ENCODE measurements at regions not wholly inside any gene's neighbourhood (a gene's known extent, or its start where the extent isn't known, plus 50 kb on each side); places are given as distances from the start of the nearest gene placed in this dataset.

DNA sequence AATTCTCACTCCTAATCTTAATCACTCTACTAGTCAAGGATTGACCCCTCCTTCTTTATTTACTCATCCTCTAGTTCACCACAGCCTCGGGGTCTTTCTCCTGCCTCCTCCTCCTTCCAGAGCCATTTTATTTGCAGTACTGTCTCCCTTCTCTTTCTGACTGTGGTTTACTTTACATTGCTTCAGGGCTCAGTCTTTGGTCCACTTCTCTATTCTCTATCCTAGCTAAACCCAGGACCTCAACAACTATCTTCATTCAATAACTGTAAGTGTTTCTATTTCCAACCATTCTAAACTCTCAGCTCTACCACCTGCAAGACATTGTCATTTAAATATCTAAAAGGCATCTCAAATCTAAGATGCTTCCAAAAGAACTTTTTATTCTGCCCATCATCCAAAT is 493.8 kb downstream of the TTLL7 start:
- peaks cover 4% of the 10 kb centered on the region for H3K4me1 ChIP-seq (ENCODE audit: insufficient read depth)
- intact Hi-C loops (cut with DNase I): no loop called here
- 92 to 100% (median 97%) methylated on average over 1 of the region's 1 CpG for WGBS, 3 donors
- no peak overlapping the region for H3K27ac ChIP-seq
- H3K4me3 ChIP-seq: no peak overlapping the region
- DNase-seq: no peak
- H3K9me3 ChIP-seq: no peaks in the 10 kb centered on the region
- no peaks in the 10 kb centered on the region for H3K27me3 ChIP-seq
- no peaks in the 10 kb centered on the region for H3K36me3 ChIP-seq
- TF ChIP-seq CTCF (IDR thresholded peaks at IDR 0.05) (no peak), EP300 (IDR thresholded peaks at IDR 0.05) (no peak), POLR2A (IDR thresholded peaks at IDR 0.05) (no peak)

DNA sequence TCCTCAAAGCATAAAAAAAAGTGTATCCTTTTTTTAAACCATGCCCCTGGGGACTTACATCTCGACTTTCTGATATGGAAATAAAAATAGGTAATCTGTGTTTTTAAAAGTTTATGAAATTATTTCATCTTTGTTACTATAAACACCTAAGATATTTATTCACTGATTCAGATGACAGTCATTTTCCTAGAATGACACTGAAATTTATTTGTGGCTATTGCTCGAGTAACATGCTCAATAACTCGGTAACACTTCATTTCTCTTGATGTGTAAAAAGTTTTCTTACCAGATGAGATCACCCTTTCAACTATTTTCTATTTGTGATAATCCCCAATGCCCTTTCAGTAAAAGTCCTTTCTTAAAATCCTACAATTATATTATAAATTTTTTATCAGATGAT is 495.8 kb downstream of the TTLL7 start:
- intact Hi-C loops (cut with DNase I): no loop called here
- H3K27ac ChIP-seq: no peak overlapping the region
- TF ChIP-seq POLR2A (IDR thresholded peaks at IDR 0.05): no peak
- TF ChIP-seq EP300 (IDR thresholded peaks at IDR 0.05): no peak
- 57 to 74% (median 66%) methylated on average over 3 of the region's 3 CpGs for WGBS, 3 donors
- H3K27me3 ChIP-seq: no peaks in the 10 kb centered on the region
- H3K4me1 ChIP-seq (ENCODE audit: insufficient read depth): peaks cover 1% of the 10 kb centered on the region
- no peak overlapping the region for H3K4me3 ChIP-seq
- H3K9me3 ChIP-seq: no peaks in the 10 kb centered on the region
- no peak for DNase-seq
- H3K36me3 ChIP-seq: no peaks in the 10 kb centered on the region

GRCh38 chr1:83500987-83501591 is 497.8 kb downstream of the TTLL7 start:
- intact Hi-C loops (cut with DNase I): no loop called here
- TF ChIP-seq EP300 (IDR thresholded peaks at IDR 0.05): no peak
- TF ChIP-seq POLR2A (IDR thresholded peaks at IDR 0.05): no peak
- no peak for TF ChIP-seq CTCF (IDR thresholded peaks at IDR 0.05)
- Histone ChIP-seq H3K4me3 (no peak overlapping the region), H3K9me3 (no peaks in the 10 kb centered on the region), H3K36me3 (no peaks in the 10 kb centered on the region), H3K27ac (no peak overlapping the region), H3K4me1 (ENCODE audit: insufficient read depth) (peaks cover 1% of the 10 kb centered on the region), H3K27me3 (no peaks in the 10 kb centered on the region)
- DNase-seq: no peak
- 84 to 93% (median 88%) methylated on average over 1 of the region's 1 CpG for WGBS, 3 donors

DNA sequence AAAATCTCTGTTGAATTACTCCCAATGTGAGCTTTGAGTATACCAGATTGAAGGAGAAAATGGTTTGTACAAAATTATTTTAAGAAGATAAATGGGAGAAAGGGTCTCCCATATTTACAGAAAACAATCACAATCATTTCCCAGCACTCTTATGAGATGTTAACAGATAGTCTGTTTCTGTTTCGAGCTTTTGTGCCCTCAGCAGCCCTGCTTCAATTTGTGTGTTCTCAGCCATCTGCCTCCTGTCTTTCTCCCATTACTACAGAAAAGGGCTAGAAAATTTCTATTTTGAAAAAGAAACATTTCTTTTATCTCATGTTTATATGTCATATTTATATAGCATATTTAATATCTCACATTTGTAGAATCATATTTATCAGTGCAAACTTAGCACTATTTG is 498.4 kb downstream of the TTLL7 start:
- no peak for TF ChIP-seq POLR2A (IDR thresholded peaks at IDR 0.05)
- no peak for TF ChIP-seq EP300 (IDR thresholded peaks at IDR 0.05)
- TF ChIP-seq CTCF (IDR thresholded peaks at IDR 0.05): no peak
- 57 to 78% (median 65%) methylated on average over 1 of the region's 1 CpG for WGBS, 3 donors

GRCh38 chr1:83499998-83500397 is 498.9 kb downstream of the TTLL7 start:
- WGBS, 3 donors: 71 to 84% (median 73%) methylated on average over 3 of the region's 3 CpGs
- TF ChIP-seq POLR2A (IDR thresholded peaks at IDR 0.05): no peak

More for the DNA sequence above, 498.4 kb downstream of the TTLL7 start:
- no peak overlapping the region for H3K4me3 ChIP-seq
- DNase-seq: no peak
- H3K27ac ChIP-seq: no peak overlapping the region
- no peaks in the 10 kb centered on the region for H3K9me3 ChIP-seq
- H3K27me3 ChIP-seq: no peaks in the 10 kb centered on the region
- no peaks in the 10 kb centered on the region for H3K36me3 ChIP-seq
- intact Hi-C loops (cut with DNase I): no loop called here
- H3K4me1 ChIP-seq (ENCODE audit: insufficient read depth): peaks cover 1% of the 10 kb centered on the region

More at GRCh38 chr1:83499998-83500397, 498.9 kb downstream of the TTLL7 start:
- DNase-seq: no peak
- no peaks in the 10 kb centered on the region for H3K27me3 ChIP-seq
- H3K36me3 ChIP-seq: no peaks in the 10 kb centered on the region
- no peaks in the 10 kb centered on the region for H3K9me3 ChIP-seq
- intact Hi-C loops (cut with DNase I): no loop called here
- H3K27ac ChIP-seq: no peak overlapping the region
- peaks cover 1% of the 10 kb centered on the region for H3K4me1 ChIP-seq (ENCODE audit: insufficient read depth)
- no peak overlapping the region for H3K4me3 ChIP-seq
